Right lobe of liver (tissue), 6 donors: ENCODE measurements at regions not wholly inside any gene's neighbourhood (a gene's known extent, or its start where the extent isn't known, plus 50 kb on each side); places are given as distances from the start of the nearest gene placed in this dataset.
"Not testable (repeated sequence)": the region's sequence is repeated elsewhere in the genome, so short reads cannot be mapped to it uniquely, and the experiment has no call there.

ENCODE experiments used
- ATAC-seq, 4 donors: fragments of 200-7000 bp; cut with Tn5 transposase; one replicate each; pipeline ENCODE4 v1.9.1; 2020; ENCODE audit warnings: mild to moderate bottlenecking in 4 of 4, moderate library complexity in 4 of 4
- DNase-seq, 3 donors: peaks; one replicate each; pipeline ENCODE4 v3.0.0-alpha.2; 2020
- H3K27ac ChIP-seq, 3 donors: fragments of 200-600 bp; one replicate each; pipeline ENCODE4 v1.8.0; 2022
- H3K27me3 ChIP-seq, 2 donors: fragments of 200-600 bp; one replicate each; pipeline ENCODE4 v1.8.0; 2022
- H3K36me3 ChIP-seq, 4 donors: fragments of 200-600 bp; sonication (generic) in 1 of 4; one replicate each; pipeline versions ENCODE4 v1.5.1 to v1.8.0; 2017 to 2022; ENCODE audit warnings: control low read depth in 1 of 4
- H3K4me1 ChIP-seq, 4 donors: fragments of 200-600 bp; sonication (generic) in 1 of 4; one replicate each; pipeline versions ENCODE4 v1.5.1 to v1.8.0; 2017 to 2022; ENCODE audit warnings: control low read depth in 1 of 4
- H3K4me3 ChIP-seq, 3 donors: fragments of 200-600 bp; one replicate each; pipeline ENCODE4 v1.8.0; 2022
- H3K9me3 ChIP-seq, 4 donors: fragments of 200-600 bp; sonication (generic) in 1 of 4; one replicate each; pipeline versions ENCODE4 v1.5.1 to v1.8.0; 2017 to 2022; ENCODE audit warnings: control low read depth in 1 of 4
- POLR2A ChIP-seq: fragments of 450-650 bp; IDR thresholded peaks from one replicate; pipeline ENCODE4 v1.6.1; 2017; ENCODE audit warnings: antibody characterized with exemption, mild to moderate bottlenecking
- WGBS: methylation state at CpG from one replicate; pipeline ENCODE4 v1.1.6; 2018; ENCODE audit warnings: low coverage, low lambda C conversion rate; ENCODE audit not compliant: insufficient coverage; ENCODE audit errors: missing lambda C conversion rate; 5-methylcytosine and 5-hydroxymethylcytosine counted together
- intact Hi-C, 2 donors: fragments of 100-400 bp; cut with DNase I; formaldehyde crosslinking; loops; one replicate each; pipeline versions ENCODE4 v1.11.2 to v1.14.1; 2022
- TF ChIP-seq, protein P1 (sequence below), 4 donors: fragments of 200-600 bp in 3 of 4; fragments of 450-650 bp in 1 of 4; IDR thresholded peaks; one replicate each; pipeline versions ENCODE4 v1.5.1 to v1.8.0; 2016 to 2022; ENCODE audit warnings: antibody characterized with exemption in 4 of 4, mild to moderate bottlenecking in 2 of 4
- donor health status: DM: no; HTN: yes; CAD: no.
- donor health status: DM: no; HTN: no; CAD: no.
- donor health status: DM: no; HTN: no; CAD: no.
- donor health status: DM: no; HTN: yes; CAD: no.
- donor health status: DM: no; HTN: yes; CAD: no.

DNA sequence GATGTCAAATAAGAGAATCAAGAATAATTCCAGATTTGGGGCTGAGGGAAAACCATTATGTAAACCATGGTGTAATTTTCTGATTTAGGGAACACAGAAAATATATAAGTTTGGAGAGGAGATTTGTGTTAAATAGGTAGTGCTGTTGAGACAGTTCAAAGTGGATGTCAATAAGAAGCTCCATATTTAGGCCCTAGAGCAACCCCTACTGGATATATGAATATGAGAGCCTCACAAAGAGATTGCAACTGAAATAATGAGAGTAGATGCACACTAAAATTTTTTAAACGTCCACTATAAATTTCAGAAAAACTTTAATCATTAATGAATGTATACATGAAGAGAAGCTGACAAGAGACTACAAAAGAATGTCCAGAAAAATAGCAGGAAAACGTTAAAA lies 1447.8 kb upstream of the PRMT6 start:
- 13% methylated on average over 2 of the region's 2 CpGs for WGBS
- Histone ChIP-seq H3K4me3 (no peak overlapping the region), H3K27ac (no peak overlapping the region), H3K4me1 (no peaks in the 10 kb centered on the region), H3K36me3 (no peaks in the 10 kb centered on the region), H3K9me3 (no peaks in the 10 kb centered on the region), H3K27me3 (no peaks in the 10 kb centered on the region)
- no peak for DNase-seq
- intact Hi-C loops = no loop called here
- TF ChIP-seq POLR2A = no peak
- TF ChIP-seq, protein P1, sequence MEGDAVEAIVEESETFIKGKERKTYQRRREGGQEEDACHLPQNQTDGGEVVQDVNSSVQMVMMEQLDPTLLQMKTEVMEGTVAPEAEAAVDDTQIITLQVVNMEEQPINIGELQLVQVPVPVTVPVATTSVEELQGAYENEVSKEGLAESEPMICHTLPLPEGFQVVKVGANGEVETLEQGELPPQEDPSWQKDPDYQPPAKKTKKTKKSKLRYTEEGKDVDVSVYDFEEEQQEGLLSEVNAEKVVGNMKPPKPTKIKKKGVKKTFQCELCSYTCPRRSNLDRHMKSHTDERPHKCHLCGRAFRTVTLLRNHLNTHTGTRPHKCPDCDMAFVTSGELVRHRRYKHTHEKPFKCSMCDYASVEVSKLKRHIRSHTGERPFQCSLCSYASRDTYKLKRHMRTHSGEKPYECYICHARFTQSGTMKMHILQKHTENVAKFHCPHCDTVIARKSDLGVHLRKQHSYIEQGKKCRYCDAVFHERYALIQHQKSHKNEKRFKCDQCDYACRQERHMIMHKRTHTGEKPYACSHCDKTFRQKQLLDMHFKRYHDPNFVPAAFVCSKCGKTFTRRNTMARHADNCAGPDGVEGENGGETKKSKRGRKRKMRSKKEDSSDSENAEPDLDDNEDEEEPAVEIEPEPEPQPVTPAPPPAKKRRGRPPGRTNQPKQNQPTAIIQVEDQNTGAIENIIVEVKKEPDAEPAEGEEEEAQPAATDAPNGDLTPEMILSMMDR (IDR thresholded peaks at IDR 0.05) = no peak
- ATAC-seq = no peak

DNA sequence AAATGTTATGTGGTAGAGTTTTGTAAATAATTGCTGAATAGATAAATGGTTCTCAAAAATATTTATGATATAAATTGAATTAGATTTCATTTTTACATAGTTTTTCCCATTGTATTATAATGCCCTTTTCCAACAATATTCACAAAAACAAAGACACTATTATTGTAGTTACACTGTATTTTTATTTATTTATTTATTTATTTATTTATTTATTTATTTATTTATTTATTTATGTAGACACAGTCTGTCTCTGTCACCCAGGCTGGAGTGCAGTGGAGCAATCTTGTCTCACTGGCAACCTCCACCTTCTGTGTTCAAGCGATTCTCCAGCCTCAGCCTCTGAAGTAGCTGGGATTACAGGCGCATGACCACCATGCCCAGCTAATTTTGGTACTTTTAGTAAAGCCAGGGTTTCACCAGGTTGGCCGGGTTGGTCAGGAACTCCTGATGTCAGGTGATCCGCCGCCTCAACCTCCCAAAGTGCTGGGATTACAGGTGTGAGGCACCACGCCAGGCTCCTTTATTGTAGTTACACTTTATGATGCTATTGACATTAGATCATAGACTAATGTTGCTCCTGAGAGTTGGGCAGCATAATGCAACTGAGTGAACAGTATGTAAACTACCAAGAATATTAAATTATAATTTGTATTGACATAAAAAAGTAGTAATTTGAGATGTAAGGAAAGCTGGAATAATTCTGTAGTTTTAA lies 1430.0 kb upstream of the PRMT6 start:
- no peak for DNase-seq
- no peak for TF ChIP-seq POLR2A
- TF ChIP-seq, protein P1 (IDR thresholded peaks at IDR 0.05) = no peak
- H3K36me3 ChIP-seq = no peaks in the 10 kb centered on the region
- H3K4me3 ChIP-seq = no peak overlapping the region
- no peaks in the 10 kb centered on the region for H3K27me3 ChIP-seq
- no peaks in the 10 kb centered on the region for H3K9me3 ChIP-seq
- intact Hi-C loops = no loop called here
- 60% methylated on average over 6 of the region's 6 CpGs for WGBS
- ATAC-seq = no peak
- no peak overlapping the region for H3K27ac ChIP-seq
- H3K4me1 ChIP-seq = no peaks in the 10 kb centered on the region

DNA sequence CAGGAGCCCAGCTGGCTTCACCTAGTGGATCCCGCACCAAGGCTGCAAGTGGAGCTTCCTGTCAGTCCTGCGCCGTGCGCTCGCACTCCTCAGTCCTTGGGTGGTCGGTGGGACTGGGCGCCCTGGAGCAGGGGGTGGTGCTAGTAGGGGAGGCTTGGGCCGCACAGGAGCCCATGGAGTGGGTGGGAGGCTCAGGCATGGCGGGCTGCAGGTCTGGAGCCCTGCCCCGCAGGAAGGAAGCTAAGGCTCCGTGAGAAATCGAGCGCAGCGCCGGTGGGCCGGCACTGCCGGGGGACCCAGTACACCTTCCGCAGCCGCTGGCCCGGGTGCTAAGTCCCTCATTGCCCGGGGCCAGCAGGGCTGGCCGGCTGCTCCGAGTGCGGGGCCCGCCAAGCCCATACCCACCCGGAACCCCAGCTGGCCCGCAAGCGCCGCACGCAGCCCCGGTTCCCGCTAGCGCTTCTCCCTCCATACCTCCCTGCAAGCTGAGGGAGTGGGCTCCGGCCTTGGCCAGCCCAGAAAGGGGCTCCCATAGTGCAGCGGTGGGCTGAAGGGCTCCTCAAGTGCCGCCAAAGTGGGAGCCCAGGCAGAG lies 1425.2 kb upstream of the PRMT6 start:
- H3K4me1 ChIP-seq, H3K36me3 ChIP-seq, H3K9me3 ChIP-seq, DNase-seq, H3K4me3 ChIP-seq, H3K27ac ChIP-seq, H3K27me3 ChIP-seq, ATAC-seq, intact Hi-C loops: not testable (repeated sequence)
- 87% methylated on average over 6 of the region's 36 CpGs for WGBS

DNA sequence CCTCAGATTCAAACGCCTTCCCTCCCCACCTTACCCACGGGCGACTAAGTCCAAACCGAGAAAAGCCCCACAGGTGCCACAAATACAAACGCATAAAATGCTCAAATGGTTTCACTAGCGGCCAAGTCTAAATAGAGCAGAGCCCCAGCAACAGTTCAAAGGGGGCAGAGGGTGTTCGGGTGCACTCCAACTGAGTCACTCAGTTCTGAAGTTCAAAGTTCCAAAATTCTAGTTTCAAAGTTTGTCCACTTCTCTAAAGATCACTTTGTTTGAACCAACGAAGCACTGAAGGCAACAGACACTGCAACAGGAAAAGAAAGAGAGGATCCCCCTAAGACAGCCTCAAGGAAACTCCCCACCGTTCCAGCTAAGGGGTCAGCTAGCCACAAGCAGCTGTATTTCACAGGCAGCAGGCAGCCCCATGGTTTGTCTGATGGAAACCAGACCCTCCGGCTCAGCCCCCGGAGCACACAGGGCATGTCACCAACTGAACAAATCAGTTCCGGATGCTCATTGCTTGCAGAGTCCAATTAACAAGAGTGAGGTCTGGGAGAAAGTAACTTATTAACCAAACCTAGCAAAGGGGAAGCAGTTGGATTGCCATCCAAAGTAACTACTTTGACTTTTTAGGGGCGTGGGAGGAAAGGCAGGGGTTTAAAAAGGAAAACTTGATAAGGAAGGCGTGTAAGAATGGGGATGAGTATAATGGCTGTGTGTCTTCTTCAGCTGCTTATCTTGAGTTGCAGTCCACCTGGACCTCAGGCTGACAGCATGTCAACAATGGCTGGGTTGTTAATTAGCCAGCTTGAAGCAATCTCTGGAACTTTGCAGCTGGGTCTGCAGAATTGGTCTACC lies 1423.9 kb upstream of the PRMT6 start:
- Histone ChIP-seq H3K36me3 (no peaks in the 10 kb centered on the region), H3K4me3 (peak overlapping the region in 1 of 3 donors; percentile 28), H3K27ac (peak overlapping the region in 1 of 3 donors; percentile 30), H3K4me1 (no peaks in the 10 kb centered on the region), H3K27me3 (no peaks in the 10 kb centered on the region), H3K9me3 (no peaks in the 10 kb centered on the region)
- peak; percentile 57 to 90 (median 74) for ATAC-seq
- DNase-seq = no peak
- 12% methylated on average over 12 of the region's 14 CpGs for WGBS
- TF ChIP-seq, protein P1 (IDR thresholded peaks at IDR 0.05) = no peak
- TF ChIP-seq POLR2A = no peak
- intact Hi-C loops = no loop called here

DNA sequence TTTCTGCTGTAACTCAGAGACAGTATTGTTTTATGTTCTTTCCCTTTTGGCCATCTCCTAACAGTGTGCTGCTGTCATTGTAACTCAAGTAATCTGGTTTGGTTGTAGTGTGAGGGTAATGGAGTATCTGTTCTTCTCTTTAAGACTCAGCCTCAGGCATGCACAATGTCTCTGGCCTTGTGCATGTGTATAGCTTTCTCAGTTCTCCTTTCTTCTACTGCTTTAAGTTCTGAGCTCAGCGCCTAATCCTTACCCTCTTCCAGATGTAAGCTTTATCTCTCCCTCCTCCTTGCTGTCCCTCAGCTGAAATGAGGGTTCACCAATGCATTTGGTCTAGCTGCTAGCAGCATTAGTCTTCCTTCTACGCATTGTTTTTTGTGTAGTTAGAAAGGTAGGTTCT lies 1420.4 kb upstream of the PRMT6 start:
- Histone ChIP-seq H3K9me3 (no peaks in the 10 kb centered on the region), H3K27ac (no peak overlapping the region), H3K4me3 (no peak overlapping the region), H3K27me3 (no peaks in the 10 kb centered on the region), H3K4me1 (no peaks in the 10 kb centered on the region), H3K36me3 (no peaks in the 10 kb centered on the region)
- no peak for TF ChIP-seq POLR2A
- TF ChIP-seq, protein P1 (IDR thresholded peaks at IDR 0.05) = no peak
- intact Hi-C loops = no loop called here
- ATAC-seq = no peak
- WGBS = 80% methylated on average over 1 of the region's 2 CpGs
- no peak for DNase-seq
